Activated gamma-delta T cell (primary cell): ENCODE measurements at regions not wholly inside any gene's neighbourhood (a gene's known extent, or its start where the extent isn't known, plus 50 kb on each side); places are given as distances from the start of the nearest gene placed in this dataset.
"Not testable (repeated sequence)": the region's sequence is repeated elsewhere in the genome, so short reads cannot be mapped to it uniquely, and the experiment has no call there.

Experiments
- DNase-seq: peaks from one replicate; lab custom pipeline; 2025; lab: John Stamatoyannopoulos, UW

DNA sequence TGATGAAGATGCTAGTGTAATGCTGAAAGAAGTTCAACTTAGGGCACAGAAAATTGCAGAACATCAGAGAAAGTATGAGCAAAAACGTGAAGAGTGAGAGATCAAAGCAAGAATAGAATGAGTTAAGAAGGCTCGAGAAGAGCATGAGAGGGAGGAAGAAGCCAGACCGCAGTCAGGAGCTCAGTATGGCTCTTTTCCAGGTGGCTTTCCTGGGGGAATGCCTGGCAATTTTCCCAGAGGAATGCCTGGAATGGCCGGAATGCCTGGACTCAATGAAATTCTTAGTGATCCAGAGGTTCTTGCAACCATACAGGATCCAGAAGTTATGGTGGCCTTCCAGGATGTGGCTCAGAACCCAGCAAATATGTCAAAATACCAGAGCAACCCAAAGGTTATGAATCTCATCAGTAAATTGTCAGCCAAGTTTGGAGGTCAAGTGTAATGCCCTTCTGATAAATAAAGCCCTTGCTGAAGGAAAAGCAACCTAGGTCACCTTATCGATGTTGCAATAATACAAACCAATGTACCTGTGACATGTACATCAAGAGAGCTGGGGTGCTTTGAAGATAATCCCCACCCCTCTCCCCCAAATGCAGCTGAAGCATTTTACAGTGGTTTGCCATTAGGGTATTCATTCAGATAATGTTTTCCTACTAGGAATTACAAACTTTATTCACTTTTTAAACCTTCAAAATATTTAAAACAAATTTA is 277.9 kb downstream of the LPIN1 start:
- not testable (repeated sequence) for DNase-seq

GRCh38 chr2:12027136-12027535 is 280.7 kb downstream of the LPIN1 start:
- no peak for DNase-seq

- no peak for DNase-seq
Observed at GRCh38 chr2:12031866-12032265, 285.4 kb downstream of the LPIN1 start.

- no peak for DNase-seq
Observed at GRCh38 chr2:12032398-12032797, 286.0 kb downstream of the LPIN1 start.

DNA sequence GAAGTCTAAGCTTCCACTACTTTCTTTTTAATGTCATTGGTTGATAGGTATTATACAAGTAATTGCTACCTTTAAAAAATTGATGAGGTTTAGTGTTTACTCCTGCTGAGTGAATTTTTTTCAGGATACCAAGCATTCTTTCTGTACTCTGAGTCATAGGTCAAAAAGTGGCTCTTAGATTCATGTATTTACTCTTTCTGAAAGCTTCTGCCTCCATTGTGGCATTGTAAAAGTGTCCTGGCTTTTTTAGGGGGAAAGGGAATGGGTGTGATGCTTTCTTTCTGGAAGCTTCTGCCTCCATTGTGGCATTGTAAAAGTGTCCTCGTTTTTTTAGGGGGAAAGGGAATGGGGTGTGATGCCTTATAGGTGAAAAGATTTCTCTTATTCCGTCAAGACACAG is 286.5 kb downstream of the LPIN1 start:
- no peak for DNase-seq

DNA sequence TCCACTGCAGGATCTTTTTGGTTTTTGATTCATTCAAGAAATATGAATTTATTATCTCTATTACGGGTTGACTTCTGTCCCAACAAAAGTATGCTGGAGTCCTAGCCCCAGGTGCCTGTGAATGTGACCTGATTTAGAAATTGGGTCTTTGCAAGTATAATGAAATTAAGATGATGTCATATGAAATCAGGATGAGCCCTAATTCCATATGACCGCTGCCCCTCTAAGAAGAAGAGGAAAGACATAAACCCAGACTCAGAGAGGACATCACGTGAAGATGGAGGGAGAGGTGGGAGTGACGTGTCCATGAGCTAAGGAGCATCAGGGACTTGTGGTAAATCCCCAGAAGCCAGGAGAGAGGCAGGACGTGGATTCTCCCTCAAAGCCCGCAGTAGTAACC is 287.1 kb downstream of the LPIN1 start:
- no peak for DNase-seq

DNA sequence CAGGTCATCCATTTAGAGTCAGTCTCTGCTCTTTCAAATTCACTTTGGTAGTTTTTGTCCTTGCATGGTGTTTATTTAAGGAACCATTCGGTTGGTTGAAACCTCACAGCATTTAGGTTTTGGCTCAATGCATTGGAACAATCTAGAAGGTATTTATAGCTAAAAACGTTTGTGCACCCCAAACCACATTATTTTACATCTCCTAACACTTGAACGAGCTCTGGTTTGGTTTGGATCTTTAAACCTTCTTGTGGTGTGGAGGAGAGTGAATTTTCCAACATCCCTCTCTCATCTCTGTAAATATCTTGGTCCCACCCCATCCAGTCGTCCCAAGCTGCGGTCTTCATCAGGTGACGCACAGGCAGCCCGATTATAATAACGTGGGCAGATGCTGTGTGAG is 287.9 kb downstream of the LPIN1 start:
- DNase-seq, result no peak

DNA sequence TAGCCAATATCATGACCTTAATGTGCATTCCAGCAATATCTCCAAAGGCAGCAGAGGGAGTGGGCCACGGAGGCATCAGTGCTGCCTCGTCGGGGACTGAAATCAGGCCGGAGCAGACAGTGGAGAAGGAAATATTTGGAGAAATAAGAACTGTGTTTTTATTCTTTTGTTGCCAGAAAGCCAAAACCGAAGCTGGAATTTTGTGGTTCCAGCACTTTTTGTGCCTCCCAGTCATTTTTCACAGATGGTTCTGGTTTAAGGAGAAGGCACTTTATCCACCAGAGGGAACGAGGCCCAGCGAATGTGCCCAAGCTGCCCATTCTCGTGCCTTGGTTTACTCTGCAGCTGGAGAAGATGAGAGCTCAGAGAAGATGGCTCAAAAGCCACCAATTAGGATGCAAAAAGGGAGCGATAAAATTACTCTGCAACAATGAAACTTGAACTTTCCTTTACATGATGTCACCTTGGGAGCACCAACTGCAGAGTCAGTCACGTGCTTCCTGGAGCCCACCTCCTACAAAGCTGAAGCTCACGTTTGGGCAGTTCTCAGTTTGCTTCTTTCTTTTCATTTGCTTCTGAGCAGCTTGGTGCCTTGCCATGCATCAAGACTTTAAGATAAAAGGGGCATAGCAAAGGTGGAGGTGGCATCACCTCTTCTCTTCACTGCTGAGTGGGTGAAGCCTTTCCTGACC is 288.7 kb downstream of the LPIN1 start:
- no peak for DNase-seq

- no peak for DNase-seq
Observed at GRCh38 chr2:12035956-12036639, 289.7 kb downstream of the LPIN1 start.

GRCh38 chr2:12036640-12036983 is 290.2 kb downstream of the LPIN1 start:
- no peak for DNase-seq

- DNase-seq, result no peak
Observed at GRCh38 chr2:12037301-12037700, 290.9 kb downstream of the LPIN1 start.

DNA sequence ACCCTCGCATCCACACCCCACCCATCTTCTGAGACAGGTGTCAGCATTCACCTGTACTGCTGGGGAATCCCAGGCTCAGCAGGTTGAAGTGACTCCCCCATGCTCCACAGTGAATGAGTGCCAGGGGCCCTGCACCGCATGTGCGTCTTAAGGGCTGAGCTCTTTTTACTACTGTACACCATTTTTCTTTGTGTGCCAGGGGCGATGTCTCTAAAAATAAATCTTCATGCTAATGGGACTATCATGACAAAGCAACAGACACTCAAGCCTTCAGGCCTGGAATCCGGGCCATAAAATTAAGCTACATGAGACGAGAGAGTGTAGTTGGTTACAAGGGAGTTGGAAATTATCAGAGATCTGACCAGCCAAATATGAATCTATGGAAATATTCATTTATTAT is 294.8 kb downstream of the LPIN1 start:
- DNase-seq, result no peak

DNA sequence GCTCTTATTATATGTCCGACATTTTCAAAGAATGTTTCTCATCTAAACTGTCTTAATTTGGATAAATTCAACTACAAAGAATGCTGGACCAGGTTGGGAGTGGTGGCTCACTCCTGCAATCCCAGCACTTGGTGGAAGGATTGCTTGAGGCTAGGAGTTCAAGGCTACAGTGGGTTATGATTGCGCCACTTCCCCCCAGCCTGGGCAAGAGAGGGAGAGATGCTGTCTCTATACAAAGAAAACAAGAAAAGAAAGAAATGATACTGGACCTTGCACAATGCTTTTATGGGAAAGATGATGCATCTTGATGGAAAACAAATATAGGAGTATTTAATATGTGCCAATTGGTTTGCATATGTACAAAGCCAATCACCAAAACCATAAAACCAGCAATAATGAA is 296.7 kb downstream of the LPIN1 start:
- no peak for DNase-seq

- DNase-seq, result no peak
Observed at GRCh38 chr2:12044857-12045256, 298.4 kb downstream of the LPIN1 start.

- DNase-seq, result no peak
Observed at GRCh38 chr2:12045864-12046291, 299.4 kb downstream of the LPIN1 start.

GRCh38 chr2:12046641-12047040 is 300.2 kb downstream of the LPIN1 start:
- no peak for DNase-seq

DNA sequence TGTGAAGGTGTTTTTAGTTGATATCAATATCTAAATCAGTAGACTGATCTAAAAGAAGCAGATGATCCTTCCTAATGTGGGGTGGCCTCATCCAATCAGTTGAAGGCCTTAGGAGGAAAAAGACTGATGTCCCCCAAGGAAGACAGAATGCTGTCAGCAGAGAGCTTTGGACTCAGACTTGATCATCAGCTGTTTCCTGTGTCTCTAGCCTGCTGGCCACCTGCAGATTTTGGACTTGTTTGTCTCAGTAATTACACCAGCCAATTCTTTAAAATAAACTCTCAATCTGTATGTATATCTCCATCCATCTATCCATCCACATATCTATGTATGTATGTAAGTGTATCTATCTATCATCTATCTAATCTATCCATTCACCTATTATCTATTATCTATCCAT is 301.3 kb downstream of the LPIN1 start:
- no peak for DNase-seq

- no peak for DNase-seq
Observed at GRCh38 chr2:12048550-12048949, 302.1 kb downstream of the LPIN1 start.

- DNase-seq, result no peak
Observed at GRCh38 chr2:12050396-12050795, 304.0 kb downstream of the LPIN1 start.

GRCh38 chr2:12051831-12052230 is 305.4 kb downstream of the LPIN1 start:
- no peak for DNase-seq

DNA sequence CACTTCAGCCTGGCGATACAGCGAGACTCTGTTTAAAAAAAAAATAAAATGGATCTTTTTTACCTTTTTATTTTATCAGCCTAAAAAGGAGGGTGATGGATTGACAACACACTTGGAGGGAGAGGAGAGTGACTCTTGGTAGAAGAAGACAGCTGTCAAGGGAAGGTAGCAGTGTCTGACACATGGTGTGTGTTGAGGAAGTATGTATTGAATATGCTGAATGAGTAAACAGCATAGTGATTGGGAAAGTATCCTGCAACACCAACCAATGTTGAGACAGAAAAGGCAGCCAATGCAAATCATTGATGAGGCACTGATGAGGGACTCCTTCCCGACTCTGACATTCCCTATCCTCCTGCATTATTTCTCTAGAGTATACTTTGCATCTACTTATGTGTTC is 306.4 kb downstream of the LPIN1 start:
- DNase-seq, result no peak

GRCh38 chr2:12054956-12055618 is 308.7 kb downstream of the LPIN1 start:
- DNase-seq, result no peak
